ENCODE measurements at regions not wholly inside any gene's neighbourhood (a gene's known extent, or its start where the extent isn't known, plus 50 kb on each side); places are given as distances from the start of the nearest gene placed in this dataset.

DNA sequence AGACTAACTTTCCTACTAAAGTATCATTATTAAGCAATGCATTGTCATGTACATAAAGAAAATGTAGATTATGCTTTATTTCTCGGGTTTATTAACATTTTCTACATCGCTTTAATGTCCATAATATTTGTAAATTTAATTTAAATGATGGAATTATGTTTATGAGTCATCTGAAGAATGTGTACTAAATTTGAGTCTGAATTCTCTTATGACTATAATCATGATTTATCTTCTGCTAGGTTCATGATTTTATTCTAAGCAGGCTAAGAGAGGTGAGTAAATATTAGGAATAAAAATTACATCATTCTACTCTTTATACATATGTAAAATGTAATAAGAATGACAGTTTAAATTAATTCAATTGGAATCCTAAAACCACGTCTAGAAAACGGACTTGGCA, 206.3 kb upstream of the NOL4 start:
- no peak overlapping the region for H3K27ac ChIP-seq
- TF ChIP-seq, protein P1, sequence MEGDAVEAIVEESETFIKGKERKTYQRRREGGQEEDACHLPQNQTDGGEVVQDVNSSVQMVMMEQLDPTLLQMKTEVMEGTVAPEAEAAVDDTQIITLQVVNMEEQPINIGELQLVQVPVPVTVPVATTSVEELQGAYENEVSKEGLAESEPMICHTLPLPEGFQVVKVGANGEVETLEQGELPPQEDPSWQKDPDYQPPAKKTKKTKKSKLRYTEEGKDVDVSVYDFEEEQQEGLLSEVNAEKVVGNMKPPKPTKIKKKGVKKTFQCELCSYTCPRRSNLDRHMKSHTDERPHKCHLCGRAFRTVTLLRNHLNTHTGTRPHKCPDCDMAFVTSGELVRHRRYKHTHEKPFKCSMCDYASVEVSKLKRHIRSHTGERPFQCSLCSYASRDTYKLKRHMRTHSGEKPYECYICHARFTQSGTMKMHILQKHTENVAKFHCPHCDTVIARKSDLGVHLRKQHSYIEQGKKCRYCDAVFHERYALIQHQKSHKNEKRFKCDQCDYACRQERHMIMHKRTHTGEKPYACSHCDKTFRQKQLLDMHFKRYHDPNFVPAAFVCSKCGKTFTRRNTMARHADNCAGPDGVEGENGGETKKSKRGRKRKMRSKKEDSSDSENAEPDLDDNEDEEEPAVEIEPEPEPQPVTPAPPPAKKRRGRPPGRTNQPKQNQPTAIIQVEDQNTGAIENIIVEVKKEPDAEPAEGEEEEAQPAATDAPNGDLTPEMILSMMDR (conservative IDR thresholded peaks at IDR 0.05), result no peak

DNA sequence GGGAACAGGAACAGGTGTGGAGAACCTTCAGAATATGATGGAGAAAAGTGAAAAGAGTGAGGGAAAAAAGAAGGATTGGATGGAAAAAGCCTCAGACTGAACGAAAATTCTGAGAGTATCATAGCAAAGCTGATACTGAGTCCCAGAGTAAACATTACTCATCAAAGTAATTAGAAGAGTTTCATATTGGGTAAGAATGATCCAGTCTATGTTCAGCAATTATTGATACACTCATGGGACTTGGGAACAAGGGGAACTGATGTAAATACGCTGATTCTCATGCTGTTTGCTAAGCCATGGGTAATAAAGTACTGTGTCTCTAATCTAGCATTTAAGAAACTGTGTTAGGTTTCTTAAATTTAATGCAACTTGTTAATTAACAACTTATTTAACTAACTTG, 219.9 kb upstream of the NOL4 start:
- H3K27ac ChIP-seq, result no peak overlapping the region
- TF ChIP-seq, protein P1 (conservative IDR thresholded peaks at IDR 0.05), result no peak

DNA sequence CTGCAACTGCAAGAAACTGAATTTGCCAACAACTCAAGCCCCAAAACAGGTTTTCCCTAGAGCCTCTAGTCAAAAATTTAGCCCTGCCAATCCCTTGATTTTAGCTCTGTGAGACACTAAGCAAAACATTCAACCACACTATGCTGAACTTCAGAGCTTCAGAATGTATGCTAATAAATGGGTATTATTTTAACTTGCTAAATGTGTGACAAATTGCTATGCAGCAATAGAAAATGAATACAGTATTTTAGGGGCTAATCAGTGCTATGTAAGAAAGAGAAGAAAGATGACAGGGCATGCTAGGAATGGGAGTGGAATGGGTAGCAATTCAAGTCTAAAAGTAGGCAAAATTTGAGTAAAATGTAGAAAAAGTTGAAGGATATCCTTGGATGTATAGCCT, 223.9 kb upstream of the NOL4 start:
- TF ChIP-seq, protein P1 (conservative IDR thresholded peaks at IDR 0.05), result no peak
- H3K27ac ChIP-seq, result no peak overlapping the region

DNA sequence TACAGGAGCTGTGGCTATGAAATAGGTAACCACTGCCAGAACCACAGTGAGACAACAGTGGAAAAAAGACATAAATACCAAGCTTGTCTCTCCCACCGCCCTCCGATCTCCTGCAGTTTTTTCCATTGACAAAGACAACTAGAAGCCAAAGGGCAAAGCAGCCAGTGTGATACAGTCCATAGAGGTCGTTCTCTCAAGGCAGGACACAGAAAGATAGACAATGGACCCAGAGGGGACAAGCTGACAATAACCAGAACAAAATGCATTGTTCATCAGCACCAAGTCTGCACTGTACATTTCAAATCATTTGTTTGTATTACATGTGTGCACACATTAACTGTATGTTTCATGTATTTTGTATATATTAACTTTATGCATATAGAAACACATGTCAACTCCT, 233.0 kb upstream of the NOL4 start:
- no peak overlapping the region for H3K27ac ChIP-seq
- TF ChIP-seq, protein P1 (conservative IDR thresholded peaks at IDR 0.05), result no peak

DNA sequence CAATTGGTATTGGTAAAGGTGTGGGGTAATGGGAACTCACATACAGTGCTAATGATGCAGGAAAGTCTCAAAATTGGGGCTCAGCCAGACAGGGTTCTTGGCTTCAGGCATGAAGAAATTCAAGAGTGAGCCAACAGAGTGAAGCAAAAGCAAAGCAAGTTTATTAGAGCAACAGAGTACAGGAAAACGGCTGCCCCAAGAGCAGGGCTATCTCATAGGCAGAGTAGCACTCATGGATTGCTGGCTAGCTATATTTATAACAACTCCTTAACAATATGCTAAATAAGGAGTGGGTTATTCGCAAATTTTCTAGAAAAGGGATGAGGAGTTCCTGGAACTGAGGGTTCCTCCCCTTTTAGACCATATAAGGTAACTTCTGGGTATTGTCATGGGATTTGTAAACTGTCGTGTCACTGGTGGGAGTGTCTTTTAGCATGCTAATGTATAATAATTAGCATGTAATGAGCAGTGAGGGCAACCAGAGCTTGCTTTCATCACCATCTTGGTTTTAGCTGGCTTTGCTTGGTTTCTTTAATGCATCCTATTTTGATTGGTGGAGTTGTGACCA, 233.8 kb upstream of the NOL4 start:
- no peak overlapping the region for H3K27ac ChIP-seq
- TF ChIP-seq, protein P1 (conservative IDR thresholded peaks at IDR 0.05), result no peak

- no peak overlapping the region for H3K27ac ChIP-seq
- TF ChIP-seq, protein P1 (conservative IDR thresholded peaks at IDR 0.05), result no peak
Measured at GRCh38 chr18:34461266-34461665, 236.6 kb upstream of the NOL4 start.

DNA sequence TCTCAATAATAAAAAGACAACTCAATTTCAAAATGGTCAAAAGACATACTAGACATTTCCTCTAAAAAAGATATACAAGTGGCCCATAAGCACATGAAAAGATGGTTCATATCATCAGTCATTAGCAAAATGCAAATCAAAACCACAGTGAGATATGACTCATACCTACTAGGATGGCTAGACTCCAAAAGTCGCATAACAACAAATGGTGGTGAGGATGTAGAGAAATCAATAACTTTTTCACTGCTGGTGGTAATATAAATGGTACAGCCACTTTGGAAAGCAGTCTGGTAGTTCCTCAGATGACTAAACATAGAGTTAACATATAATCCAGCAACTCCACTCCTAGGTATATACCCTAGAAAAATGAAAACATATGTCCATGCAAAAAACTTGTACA, 242.3 kb upstream of the NOL4 start:
- TF ChIP-seq, protein P1 (conservative IDR thresholded peaks at IDR 0.05), result no peak
- no peak overlapping the region for H3K27ac ChIP-seq

All from VCaP (cell line).